SK-N-MC (cell line): ENCODE measurements at regions not wholly inside any gene's neighbourhood (a gene's known extent, or its start where the extent isn't known, plus 50 kb on each side); places are given as distances from the start of the nearest gene placed in this dataset.

Source experiments
- DNase-seq: peaks from one replicate; pipeline ENCODE4 v3.0.0-alpha.2; 2011; ENCODE audit warnings: low read depth, low spot score
- H3K27ac ChIP-seq: fragments of 200-600 bp; sonication (generic); 2 replicates; pipeline ENCODE4 v1.5.1; 2016; ENCODE audit warnings: mixed run types
- H3K36me3 ChIP-seq: fragments of 200-600 bp; sonication (generic); 2 replicates; pipeline ENCODE4 v1.6.1; 2017; ENCODE audit warnings: antibody characterized with exemption, low read length, mixed read lengths; ENCODE audit not compliant: insufficient read depth
- H3K4me3 ChIP-seq: fragments of 200-600 bp; sonication (generic); 2 replicates; pipeline ENCODE4 v1.5.1; 2016
- H3K9ac ChIP-seq: fragments of 200-600 bp; sonication (generic); 2 replicates; pipeline ENCODE4 v1.8.0; 2017; ENCODE audit warnings: mixed run types, mixed read lengths; ENCODE audit not compliant: insufficient read length
- H3K9me3 ChIP-seq: fragments of 200-600 bp; sonication (generic); 2 replicates; pipeline ENCODE4 v1.6.1; 2017; ENCODE audit warnings: low read depth, mild to moderate bottlenecking, antibody characterized with exemption, low read length, moderate library complexity, mixed read lengths
- EZH2 ChIP-seq: fragments of 200-600 bp; sonication (generic); IDR thresholded peaks from one replicate; pipeline ENCODE4 v1.6.1; 2017; ENCODE audit warnings: antibody characterized with exemption
- FOXP2 ChIP-seq: optimal IDR thresholded peaks from 2 replicates; pipeline ENCODE3; 2011; ENCODE audit warnings: mild to moderate bottlenecking, moderate library complexity; ENCODE audit not compliant: insufficient read depth; ENCODE audit errors: extremely low read length, control extremely low read depth
- POLR2AphosphoS5 ChIP-seq: IDR thresholded peaks from 2 replicates; pipeline ENCODE4 v1.6.1; 2012; ENCODE audit warnings: mild to moderate bottlenecking, low read depth, low read length, borderline replicate concordance

DNA sequence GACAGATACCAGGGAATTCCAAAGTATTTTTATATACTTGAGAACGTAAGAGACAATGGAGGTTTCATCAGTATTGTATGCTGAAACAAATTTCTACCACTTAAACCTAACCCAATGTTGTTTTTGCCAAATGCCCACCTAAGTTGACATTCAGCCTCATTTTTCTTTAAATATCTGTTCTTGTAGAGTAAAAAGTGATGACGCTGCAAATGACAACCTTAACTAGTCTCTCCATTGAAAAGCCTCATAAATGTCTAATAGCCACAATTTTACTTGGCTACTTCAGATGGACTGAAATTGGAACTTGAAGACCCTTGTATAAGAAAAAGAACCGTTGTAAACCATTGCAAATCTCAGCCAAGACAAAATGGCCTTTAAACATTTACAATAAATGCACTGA lies 176.9 kb downstream of the CRPPA start:
- Histone ChIP-seq H3K27ac (no peak overlapping the region), H3K4me3 (no peak overlapping the region), H3K9ac (no peak overlapping the region), H3K36me3 (no peaks in the 10 kb centered on the region), H3K9me3 (no peaks in the 10 kb centered on the region)
- DNase-seq = no peak
- TF ChIP-seq POLR2AphosphoS5 = no peak
- no peak for TF ChIP-seq EZH2
- no peak for TF ChIP-seq FOXP2

DNA sequence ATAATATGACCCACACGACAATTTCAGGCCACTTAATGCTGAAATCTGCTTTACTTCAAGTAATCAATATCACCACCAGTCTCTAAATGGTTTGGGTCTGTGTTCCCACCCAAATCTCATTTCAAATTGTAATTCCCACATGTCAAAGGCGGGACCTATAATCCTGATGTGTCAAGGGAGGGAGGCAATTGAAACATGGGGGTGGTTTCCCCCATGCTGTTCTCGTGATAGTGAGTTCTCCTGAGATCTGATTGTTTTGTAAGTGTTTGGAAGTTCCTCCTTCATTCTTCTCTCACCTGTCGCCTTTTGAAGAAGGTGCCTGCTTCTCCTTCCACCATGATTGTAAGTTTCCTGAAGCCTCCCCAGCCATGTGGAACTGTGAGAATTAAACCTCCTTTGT lies 178.4 kb downstream of the CRPPA start:
- Histone ChIP-seq H3K4me3 (no peak overlapping the region), H3K9ac (no peak overlapping the region), H3K27ac (no peak overlapping the region), H3K36me3 (no peaks in the 10 kb centered on the region), H3K9me3 (no peaks in the 10 kb centered on the region)
- DNase-seq = no peak
- TF ChIP-seq FOXP2 (no peak), POLR2AphosphoS5 (no peak), EZH2 (no peak)

DNA sequence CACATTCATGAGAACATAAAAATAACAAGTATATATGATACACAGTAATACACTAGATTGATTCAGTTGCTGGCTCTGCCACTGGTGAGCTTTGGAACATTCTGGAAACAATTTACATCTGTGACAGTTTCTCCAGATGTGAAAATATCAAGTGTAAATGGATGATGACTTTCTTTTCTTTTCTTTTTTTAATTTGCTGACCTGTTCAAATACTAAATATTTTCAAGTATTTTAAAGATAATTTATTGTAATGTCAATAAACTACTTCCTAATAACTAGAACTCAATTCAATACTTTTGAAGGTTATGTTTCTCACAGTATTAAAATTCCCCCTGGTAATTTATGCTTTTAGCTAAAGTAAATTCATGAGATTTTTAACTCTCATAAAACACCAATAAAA lies 180.3 kb downstream of the CRPPA start:
- Histone ChIP-seq H3K9me3 (no peaks in the 10 kb centered on the region), H3K27ac (no peak overlapping the region), H3K36me3 (no peaks in the 10 kb centered on the region), H3K4me3 (no peak overlapping the region), H3K9ac (no peak overlapping the region)
- DNase-seq = no peak
- no peak for TF ChIP-seq POLR2AphosphoS5
- TF ChIP-seq FOXP2 = no peak
- TF ChIP-seq EZH2 = no peak

DNA sequence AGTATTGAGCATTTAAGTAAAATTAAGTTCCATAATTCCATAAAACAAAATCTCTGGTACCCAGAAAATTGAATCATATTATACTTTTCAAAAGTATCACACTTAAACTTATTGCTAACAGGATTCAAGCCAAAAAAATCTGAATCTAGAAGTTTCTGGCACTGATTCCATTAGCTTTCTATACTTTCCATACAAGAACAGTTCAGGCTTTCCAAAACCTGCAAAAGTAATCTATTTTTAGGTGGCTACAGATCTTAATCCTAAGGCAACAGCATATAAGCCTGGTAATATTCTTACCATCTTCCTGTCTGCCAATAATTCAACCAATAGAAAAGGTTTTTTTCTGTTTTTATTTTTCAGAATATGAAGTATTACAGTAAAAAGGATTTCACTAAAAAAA lies 185.0 kb downstream of the CRPPA start:
- no peak for DNase-seq
- TF ChIP-seq FOXP2 (no peak), POLR2AphosphoS5 (no peak), EZH2 (no peak)
- Histone ChIP-seq H3K9ac (no peak overlapping the region), H3K9me3 (no peaks in the 10 kb centered on the region), H3K36me3 (no peaks in the 10 kb centered on the region), H3K4me3 (no peak overlapping the region), H3K27ac (no peak overlapping the region)

- no peak for TF ChIP-seq FOXP2
- TF ChIP-seq POLR2AphosphoS5 = no peak
- no peak for TF ChIP-seq EZH2
- Histone ChIP-seq H3K9me3 (no peaks in the 10 kb centered on the region; the same call in 1 of the 2 replicates), H3K4me3 (no peak overlapping the region), H3K27ac (no peak overlapping the region), H3K36me3 (no peaks in the 10 kb centered on the region), H3K9ac (no peak overlapping the region)
- DNase-seq = no peak
Observed at GRCh38 chr7:16235147-16236114, 185.9 kb downstream of the CRPPA start.

DNA sequence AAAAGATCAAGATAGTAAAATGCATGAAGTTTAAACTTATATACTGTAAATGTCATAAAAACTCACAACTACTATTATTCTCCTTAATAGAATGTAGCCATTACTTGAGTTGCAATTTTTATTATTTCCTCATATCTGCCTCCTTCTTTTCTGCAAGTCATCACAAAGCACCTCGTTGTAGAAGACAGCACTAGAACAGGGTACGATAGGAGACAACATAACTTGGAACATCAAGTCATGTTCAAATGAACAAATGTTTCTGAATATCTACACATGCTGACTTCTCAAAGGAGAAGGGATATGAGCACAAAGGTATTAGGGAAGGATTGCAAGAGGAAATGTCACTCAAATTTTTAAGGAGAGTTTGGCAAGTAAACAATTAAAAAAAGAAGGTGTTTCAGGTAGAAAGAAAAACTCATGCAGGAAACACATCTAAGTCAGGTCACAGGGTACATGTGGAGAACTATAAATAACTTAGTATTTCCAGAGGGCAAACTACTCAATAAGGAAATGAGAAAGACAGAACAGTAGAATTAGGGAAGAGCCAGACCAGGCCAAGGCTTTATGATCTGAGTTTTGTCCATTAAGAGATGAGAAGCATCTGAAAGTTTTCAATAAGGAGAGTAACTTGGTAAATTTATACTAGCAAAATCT lies 186.7 kb downstream of the CRPPA start:
- no peak for DNase-seq
- Histone ChIP-seq H3K9me3 (peaks cover 5% of the 10 kb centered on the region; the same call in 1 of the 2 replicates), H3K36me3 (no peaks in the 10 kb centered on the region), H3K4me3 (no peak overlapping the region), H3K9ac (no peak overlapping the region), H3K27ac (no peak overlapping the region)
- TF ChIP-seq FOXP2 = no peak
- no peak for TF ChIP-seq POLR2AphosphoS5
- TF ChIP-seq EZH2 = no peak

DNA sequence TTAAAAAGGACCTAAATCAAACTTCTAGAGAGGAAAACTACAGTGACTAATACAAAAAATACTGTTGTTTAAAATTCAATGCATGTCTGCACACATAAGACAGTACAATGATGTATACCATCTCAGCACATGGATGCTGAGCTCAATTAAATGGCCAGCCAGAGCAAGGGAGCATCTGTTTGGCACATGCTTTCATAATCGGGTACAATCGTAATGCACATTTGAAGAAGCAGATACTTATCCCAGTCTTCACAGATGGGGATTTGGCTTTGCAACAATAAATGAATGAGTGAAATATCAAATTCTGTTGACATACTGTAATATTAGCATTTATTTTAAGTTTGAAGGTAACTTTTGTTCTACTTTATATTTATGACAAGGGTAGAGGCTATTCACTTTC lies 187.8 kb downstream of the CRPPA start:
- no peak overlapping the region for H3K27ac ChIP-seq
- DNase-seq = no peak
- H3K9ac ChIP-seq = no peak overlapping the region
- H3K4me3 ChIP-seq = no peak overlapping the region
- H3K9me3 ChIP-seq = peaks cover 5% of the 10 kb centered on the region; the same call in 1 of the 2 replicates
- H3K36me3 ChIP-seq = no peaks in the 10 kb centered on the region
- TF ChIP-seq EZH2 (no peak), FOXP2 (no peak), POLR2AphosphoS5 (no peak)

DNA sequence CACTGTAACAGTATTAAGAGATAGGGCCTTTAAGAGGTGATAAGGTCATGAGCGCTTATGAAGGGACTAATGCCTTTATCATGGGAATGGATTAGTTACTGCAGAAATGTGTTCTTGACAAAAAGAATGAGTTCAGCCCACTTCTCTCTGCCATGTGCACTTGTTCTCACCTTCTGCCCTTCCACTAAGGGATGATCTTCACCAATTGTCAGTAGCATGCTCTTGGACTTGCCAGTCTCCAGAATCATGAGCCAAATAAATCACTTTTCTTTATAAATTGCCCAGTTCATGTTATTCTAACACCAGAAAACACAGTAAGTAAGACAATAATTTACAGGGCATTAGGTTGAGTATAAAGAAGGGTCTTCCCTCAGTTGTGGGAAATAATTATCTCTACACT lies 189.1 kb downstream of the CRPPA start:
- no peak for TF ChIP-seq FOXP2
- TF ChIP-seq EZH2 = no peak
- TF ChIP-seq POLR2AphosphoS5 = no peak
- Histone ChIP-seq H3K9me3 (peaks cover 5% of the 10 kb centered on the region; the same call in 1 of the 2 replicates), H3K9ac (no peak overlapping the region), H3K4me3 (no peak overlapping the region), H3K27ac (no peak overlapping the region), H3K36me3 (no peaks in the 10 kb centered on the region)
- no peak for DNase-seq
